Testis (tissue), 2 donors: ENCODE measurements at regions not wholly inside any gene's neighbourhood (a gene's known extent, or its start where the extent isn't known, plus 50 kb on each side); places are given as distances from the start of the nearest gene placed in this dataset.
A peak's percentile ranks its signal among the peaks of the same experiment; 100 is the strongest.

Experiments
- DNase-seq: peaks from one replicate; pipeline ENCODE4 v3.0.0-alpha.2; 2019
- H3K27ac ChIP-seq, 2 donors: fragments of 200-600 bp; sonication (generic); one replicate each; pipeline ENCODE4 v1.5.1; 2019
- H3K27me3 ChIP-seq: fragments of 200-600 bp; sonication (generic); one replicate; pipeline ENCODE4 v1.5.1; 2019
- H3K36me3 ChIP-seq: fragments of 200-600 bp; sonication (generic); one replicate; pipeline ENCODE4 v1.5.1; 2017; ENCODE audit warnings: low read depth; ENCODE audit errors: missing control alignments
- H3K4me1 ChIP-seq: fragments of 200-600 bp; sonication (generic); one replicate; pipeline ENCODE4 v1.5.1; 2019
- H3K4me3 ChIP-seq, 2 donors: fragments of 200-600 bp; sonication (generic); one replicate each; pipeline ENCODE4 v1.5.1; 2017 to 2019
- H3K9me3 ChIP-seq: fragments of 200-600 bp; sonication (generic); one replicate; pipeline ENCODE4 v1.5.1; 2017
- CTCF ChIP-seq, 3 experiments: fragments of 450-650 bp in 2 of 3; fragments of 200-600 bp in 1 of 3; sonication (generic) in 1 of 3; IDR thresholded peaks; one replicate each; pipeline ENCODE4 v1.5.1; 2016 to 2019; ENCODE audit warnings: antibody characterized with exemption in 3 of 3, mild to moderate bottlenecking in 2 of 3, moderate library complexity in 1 of 3
- POLR2A ChIP-seq: fragments of 450-650 bp; IDR thresholded peaks from one replicate; pipeline ENCODE4 v1.6.1; 2017; ENCODE audit warnings: antibody characterized with exemption, mild to moderate bottlenecking, moderate library complexity
- WGBS, 2 donors: methylation state at CpG; one replicate each; pipeline ENCODE4 v1.1.5; 2018; 5-methylcytosine and 5-hydroxymethylcytosine counted together
- intact Hi-C: fragments of 100-400 bp; cut with DNase I; formaldehyde crosslinking; loops from one replicate; pipeline ENCODE4 v1.15.1; 2023; ENCODE audit warnings: low total_unique reads

- Histone ChIP-seq H3K27me3 (no peaks in the 10 kb centered on the region), H3K9me3 (no peaks in the 10 kb centered on the region), H3K36me3 (no peaks in the 10 kb centered on the region), H3K4me1 (peaks cover 10% of the 10 kb centered on the region), H3K27ac (no peak overlapping the region), H3K4me3 (no peak overlapping the region)
- intact Hi-C loops, result no loop called here
- 92 to 100% methylated on average over 1 of the region's 1 CpG for WGBS, 2 donors
- DNase-seq, result no peak
- no peak for TF ChIP-seq POLR2A
- no peak for TF ChIP-seq CTCF (IDR thresholded peaks at IDR 0.05)
Observed at GRCh38 chr5:82341325-82341724, 63.2 kb upstream of the RPS23 start.

- TF ChIP-seq POLR2A, result no peak
- no peak for TF ChIP-seq CTCF (IDR thresholded peaks at IDR 0.05)
- Histone ChIP-seq H3K4me3 (no peak overlapping the region), H3K4me1 (peaks cover 10% of the 10 kb centered on the region), H3K27ac (no peak overlapping the region), H3K9me3 (no peaks in the 10 kb centered on the region), H3K27me3 (no peaks in the 10 kb centered on the region), H3K36me3 (no peaks in the 10 kb centered on the region)
- no peak for DNase-seq
- WGBS, 2 donors, result 88 to 93% methylated on average over 5 of the region's 5 CpGs
- intact Hi-C loops, result no loop called here
Observed at GRCh38 chr5:82340799-82341198, 62.6 kb upstream of the RPS23 start.

GRCh38 chr5:82339792-82340191 lies 61.6 kb upstream of the RPS23 start:
- DNase-seq, result no peak
- H3K4me3 ChIP-seq, result no peak overlapping the region
- peaks cover 10% of the 10 kb centered on the region for H3K4me1 ChIP-seq
- no peaks in the 10 kb centered on the region for H3K27me3 ChIP-seq
- no peak overlapping the region for H3K27ac ChIP-seq
- intact Hi-C loops, result no loop called here
- H3K9me3 ChIP-seq, result no peaks in the 10 kb centered on the region
- TF ChIP-seq POLR2A (no peak), CTCF (IDR thresholded peaks at IDR 0.05) (no peak)
- no peaks in the 10 kb centered on the region for H3K36me3 ChIP-seq
- WGBS, 2 donors, result 61 to 79% methylated on average over 3 of the region's 3 CpGs

GRCh38 chr5:82338771-82339373 lies 60.7 kb upstream of the RPS23 start:
- H3K27me3 ChIP-seq, result no peaks in the 10 kb centered on the region
- WGBS, 2 donors, result 50 to 71% methylated on average over 5 of the region's 5 CpGs
- no peak for TF ChIP-seq CTCF (IDR thresholded peaks at IDR 0.05)
- no peak for TF ChIP-seq POLR2A
- H3K4me3 ChIP-seq, result no peak overlapping the region
- DNase-seq, result peak; percentile 60
- H3K36me3 ChIP-seq, result no peaks in the 10 kb centered on the region
- peak overlapping the region in 1 of 2 donors; percentile 35 for H3K27ac ChIP-seq
- intact Hi-C loops, result no loop called here
- H3K4me1 ChIP-seq, result peaks cover 10% of the 10 kb centered on the region
- no peaks in the 10 kb centered on the region for H3K9me3 ChIP-seq

- intact Hi-C loops, result no loop called here
- Histone ChIP-seq H3K27ac (no peak overlapping the region), H3K4me1 (peaks cover 10% of the 10 kb centered on the region), H3K27me3 (no peaks in the 10 kb centered on the region), H3K36me3 (no peaks in the 10 kb centered on the region), H3K9me3 (no peaks in the 10 kb centered on the region), H3K4me3 (no peak overlapping the region)
- TF ChIP-seq CTCF (IDR thresholded peaks at IDR 0.05) (no peak), POLR2A (no peak)
- WGBS, 2 donors, result 96 to 98% methylated on average over 1 of the region's 1 CpG
- DNase-seq, result no peak
Observed at GRCh38 chr5:82336959-82337351, 58.8 kb upstream of the RPS23 start.
